B cell (primary cell): ENCODE measurements at regions not wholly inside any gene's neighbourhood (a gene's known extent, or its start where the extent isn't known, plus 50 kb on each side); places are given as distances from the start of the nearest gene placed in this dataset.
"Not testable (repeated sequence)": the region's sequence is repeated elsewhere in the genome, so short reads cannot be mapped to it uniquely, and the experiment has no call there.

Experiments
- ATAC-seq: fragments of 200-7000 bp; cut with Tn5 transposase; one replicate; pipeline ENCODE4 v1.10.0; 2021; ENCODE audit warnings: low read depth, mild to moderate bottlenecking, moderate number of reproducible peaks, moderate library complexity
- CTCF ChIA-PET: fragments of 350-600 bp; sonication (Branson Sonifier 250); formaldehyde crosslinking; loops from one replicate; lab custom pipeline; 2021; ENCODE audit warnings: antibody characterized with exemption, inconsistent platforms; lab: Charles Lee
- POLR2A ChIA-PET: fragments of 350-600 bp; sonication (Branson Sonifier 250); formaldehyde crosslinking; loops from one replicate; lab custom pipeline; 2021; ENCODE audit warnings: antibody characterized with exemption; lab: Charles Lee
- DNase-seq: peaks from one replicate; pipeline ENCODE4 v3.0.0; 2013
- H2AFZ ChIP-seq: 2 replicates; pipeline ENCODE4 v1.6.1; 2012; ENCODE audit warnings: mild to moderate bottlenecking, low read depth, low read length; ENCODE audit not compliant: insufficient read depth, poor library complexity, severe bottlenecking
- H3K27ac ChIP-seq, 2 donors: 1 replicate in 1 of 2; 2 replicates in 1 of 2; pipeline ENCODE4 v1.5.1; 2012 to 2013; ENCODE audit warnings: low read length in 2 of 2, mild to moderate bottlenecking in 2 of 2, moderate library complexity in 1 of 2
- H3K27me3 ChIP-seq, 4 experiments: fragments of 200-600 bp in 1 of 4; sonication (generic) in 1 of 4; replicated peaks in 1 of 4; 1 replicate in 2 of 4; 2 replicates in 2 of 4; pipeline versions ENCODE4 v1.6.1 to v1.7.0; 2013 to 2016; ENCODE audit warnings: low read length in 3 of 4, mild to moderate bottlenecking in 2 of 4, mixed read lengths in 1 of 4, moderate library complexity in 1 of 4; ENCODE audit not compliant: insufficient read depth in 4 of 4, control insufficient read depth in 3 of 4; ENCODE audit errors: control extremely low read depth in 1 of 4
- H3K36me3 ChIP-seq, 2 experiments: replicated peaks in 1 of 2; 1 replicate in 1 of 2; 2 replicates in 1 of 2; pipeline versions ENCODE4 v1.6.1 to v1.7.1; 2013; ENCODE audit warnings: low read length in 1 of 2; ENCODE audit not compliant: insufficient read depth in 2 of 2, control insufficient read depth in 1 of 2; ENCODE audit errors: control extremely low read depth in 1 of 2, extremely low read depth in 1 of 2
- H3K4me1 ChIP-seq, 2 donors: fragments of 200-600 bp in 1 of 2; sonication (generic) in 1 of 2; 1 replicate in 1 of 2; 2 replicates in 1 of 2; pipeline versions ENCODE4 v1.5.1 to v1.6.1; 2013 to 2017; ENCODE audit warnings: low read length in 2 of 2; ENCODE audit not compliant: control insufficient read depth in 2 of 2, insufficient read depth in 2 of 2
- H3K4me2 ChIP-seq: replicated peaks from 2 replicates; pipeline ENCODE3; 2012; ENCODE audit warnings: mild to moderate bottlenecking, low read depth, low read length; ENCODE audit not compliant: poor library complexity, severe bottlenecking
- H3K4me3 ChIP-seq, 5 experiments: fragments of 200-600 bp in 1 of 5; sonication (generic) in 1 of 5; 1 replicate in 3 of 5; 2 replicates in 2 of 5; pipeline versions ENCODE4 v1.5.1 to v1.7.0; 2011 to 2016; ENCODE audit warnings: low read length in 4 of 5, mild to moderate bottlenecking in 4 of 5, low read depth in 2 of 5, control low read depth in 1 of 5, moderate library complexity in 1 of 5; ENCODE audit not compliant: insufficient read depth in 1 of 5; ENCODE audit errors: control extremely low read depth in 1 of 5, extremely low read depth in 1 of 5
- H3K79me2 ChIP-seq: fragments of 200-600 bp; sonication (generic); one replicate; pipeline ENCODE4 v1.6.0; 2016; ENCODE audit warnings: low read length; ENCODE audit not compliant: control insufficient read depth, insufficient read depth
- H3K9ac ChIP-seq: fragments of 200-600 bp; sonication (generic); 2 replicates; pipeline ENCODE4 v1.6.1; 2017; ENCODE audit warnings: mild to moderate bottlenecking, low read length, moderate library complexity
- H3K9me3 ChIP-seq, 3 donors: one replicate each; pipeline versions ENCODE4 v1.6.1 to v1.7.1; 2013; ENCODE audit warnings: low read length in 2 of 3; ENCODE audit not compliant: control insufficient read depth in 2 of 3, insufficient read depth in 1 of 3; ENCODE audit errors: control extremely low read depth in 1 of 3
- H4K20me1 ChIP-seq: 2 replicates; pipeline ENCODE4 v1.6.0; 2012; ENCODE audit warnings: mild to moderate bottlenecking, low read length; ENCODE audit not compliant: insufficient read depth, control insufficient read depth, poor library complexity, severe bottlenecking
- H3K27ac Mint-ChIP-seq: one replicate; pipeline ENCODE4 v1.8.0; 2021; ENCODE audit warnings: mixed read lengths
- H3K27me3 Mint-ChIP-seq: one replicate; pipeline ENCODE4 v1.8.0; 2021; ENCODE audit warnings: mixed read lengths
- H3K4me1 Mint-ChIP-seq: one replicate; pipeline ENCODE4 v1.8.0; 2021; ENCODE audit warnings: mixed read lengths
- H3K4me3 Mint-ChIP-seq: one replicate; pipeline ENCODE4 v1.8.0; 2021; ENCODE audit warnings: mixed read lengths
- H3K9me3 Mint-ChIP-seq: one replicate; pipeline ENCODE4 v1.8.0; 2022; ENCODE audit warnings: mixed read lengths; ENCODE audit not compliant: insufficient read depth
- CTCF ChIP-seq: fragments of 200-600 bp; IDR thresholded peaks from one replicate; pipeline ENCODE4 v1.8.0; 2022; ENCODE audit warnings: antibody characterized with exemption, mild to moderate bottlenecking
- EZH2 ChIP-seq: IDR thresholded peaks from 2 replicates; pipeline ENCODE4 v1.6.1; 2012; ENCODE audit warnings: borderline replicate concordance, low read depth, mild to moderate bottlenecking, moderate library complexity, low read length; ENCODE audit not compliant: insufficient read depth, poor library complexity, severe bottlenecking
- WGBS: methylation state at CpG from one replicate; pipeline ENCODE4 v1.1.5; 2013; ENCODE audit warnings: missing lambda C conversion rate; ENCODE audit not compliant: insufficient coverage; 5-methylcytosine and 5-hydroxymethylcytosine counted together
- intact Hi-C: fragments of 100-400 bp; cut with micrococcal nuclease; formaldehyde crosslinking; loops from one replicate; pipeline ENCODE4 v1.10.0; 2022

- Histone ChIP-seq H3K36me3 (no peaks in the 10 kb centered on the region), H3K9me3 (no peaks in the 10 kb centered on the region), H3K27me3 (no peaks in the 10 kb centered on the region), H3K79me2 (no peaks in the 10 kb centered on the region), H3K9ac (no peak overlapping the region), H3K4me3 (no peak overlapping the region), H2AFZ (no peak overlapping the region), H4K20me1 (no peaks in the 10 kb centered on the region), H3K4me1 (peaks cover 3 to 14% of the 10 kb centered on the region in 2 donors), H3K27ac (no peak overlapping the region), H3K4me2 (no peak overlapping the region)
- DNase-seq (no peak), ATAC-seq (no peak)
- Mint-ChIP-seq H3K27ac (no peak overlapping the region), H3K27me3 (no peaks in the 10 kb centered on the region), H3K4me1 (peaks cover 9% of the 10 kb centered on the region), H3K9me3 (no peaks in the 10 kb centered on the region), H3K4me3 (no peak overlapping the region)
- POLR2A ChIA-PET: no interaction called here
- intact Hi-C loops: no loop called here
- TF ChIP-seq CTCF (no peak), EZH2 (no peak)
- CTCF ChIA-PET: no interaction called here
Measured at GRCh38 chrX:114061226-114061625, 522.7 kb upstream of the HTR2C start.

- H3K4me3 ChIP-seq: peak overlapping the region in 1 of 5 experiments; percentile 2
- H3K4me1 ChIP-seq: peaks cover 3 to 14% of the 10 kb centered on the region in 2 donors
- Mint-ChIP-seq H3K27me3 (no peaks in the 10 kb centered on the region), H3K4me1 (peaks cover 9% of the 10 kb centered on the region), H3K27ac (peak overlapping the region; percentile 79), H3K9me3 (no peaks in the 10 kb centered on the region), H3K4me3 (peak overlapping the region; percentile 48)
- no peaks in the 10 kb centered on the region for H3K79me2 ChIP-seq
- no peaks in the 10 kb centered on the region for H3K27me3 ChIP-seq
- H3K4me2 ChIP-seq: peak overlapping the region; percentile 46
- ChIA-PET CTCF (no interaction called here), POLR2A (no interaction called here)
- intact Hi-C loops: no loop called here
- H4K20me1 ChIP-seq: no peaks in the 10 kb centered on the region
- H3K36me3 ChIP-seq: no peaks in the 10 kb centered on the region
- peak; percentile 26 for DNase-seq
- peak overlapping the region; percentile 11 for H3K9ac ChIP-seq
- TF ChIP-seq CTCF (no peak), EZH2 (no peak)
- WGBS: 11% methylated on average over 4 of the region's 15 CpGs
- ATAC-seq: no peak
- H3K9me3 ChIP-seq: no peaks in the 10 kb centered on the region
- H2AFZ ChIP-seq: peak overlapping the region; percentile 32
- H3K27ac ChIP-seq: no peak overlapping the region
Measured at GRCh38 chrX:114058988-114059418, 524.9 kb upstream of the HTR2C start.

GRCh38 chrX:114057422-114057821, 526.5 kb upstream of the HTR2C start:
- WGBS: 67% methylated on average over 1 of the region's 11 CpGs
- H3K27ac ChIP-seq, H3K9ac ChIP-seq, H3K9me3 ChIP-seq, CTCF ChIA-PET, H3K4me3 Mint-ChIP-seq, H3K27ac Mint-ChIP-seq, intact Hi-C loops, H3K36me3 ChIP-seq, H3K4me2 ChIP-seq, ATAC-seq, H4K20me1 ChIP-seq, DNase-seq, H3K27me3 Mint-ChIP-seq, H3K4me1 Mint-ChIP-seq, H3K4me3 ChIP-seq, H3K79me2 ChIP-seq, H2AFZ ChIP-seq, H3K9me3 Mint-ChIP-seq, H3K27me3 ChIP-seq, POLR2A ChIA-PET: not testable (repeated sequence)
- H3K4me1 ChIP-seq: peaks cover 3 to 14% of the 10 kb centered on the region in 2 donors
